ENCODE measurements at regions not wholly inside any gene's neighbourhood (a gene's known extent, or its start where the extent isn't known, plus 50 kb on each side); places are given as distances from the start of the nearest gene placed in this dataset.
"Not testable (repeated sequence)": the region's sequence is repeated elsewhere in the genome, so short reads cannot be mapped to it uniquely, and the experiment has no call there.

DNA sequence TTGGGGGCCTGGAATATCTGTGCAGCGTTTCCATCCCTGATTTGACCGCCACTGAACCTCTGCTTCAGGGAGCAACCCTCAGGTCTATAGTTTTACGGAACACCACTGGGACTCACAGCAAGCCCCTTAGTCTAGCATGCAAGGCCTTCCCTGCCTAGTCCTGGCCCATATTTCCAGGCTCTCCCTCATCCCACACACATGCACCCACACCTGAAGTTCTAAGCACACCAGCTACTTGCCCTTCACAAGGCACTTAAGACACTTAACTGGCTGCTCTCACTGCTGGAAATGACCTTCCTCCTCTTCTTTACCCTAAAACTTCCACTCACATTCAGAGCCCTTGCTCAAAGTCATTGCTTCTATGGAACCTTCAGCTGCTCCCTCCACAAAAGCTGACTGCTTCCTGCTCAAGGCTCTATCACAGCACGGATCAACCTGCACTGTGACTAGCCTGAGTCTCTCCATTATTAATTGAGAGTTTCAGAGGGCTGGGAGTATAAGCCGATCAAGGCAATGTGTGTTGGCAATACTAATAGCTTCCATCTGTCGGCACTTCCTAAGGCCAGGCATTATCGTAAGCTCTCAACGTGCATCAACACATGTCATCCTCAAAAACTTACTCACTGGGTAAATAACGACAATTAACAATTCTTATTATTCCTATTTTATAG, 84.3 kb downstream of the RRAGC start:
- no peak overlapping the region for H3K4me3 ChIP-seq (ENCODE audit: low read depth, low read length)
- TF ChIP-seq, protein P1, sequence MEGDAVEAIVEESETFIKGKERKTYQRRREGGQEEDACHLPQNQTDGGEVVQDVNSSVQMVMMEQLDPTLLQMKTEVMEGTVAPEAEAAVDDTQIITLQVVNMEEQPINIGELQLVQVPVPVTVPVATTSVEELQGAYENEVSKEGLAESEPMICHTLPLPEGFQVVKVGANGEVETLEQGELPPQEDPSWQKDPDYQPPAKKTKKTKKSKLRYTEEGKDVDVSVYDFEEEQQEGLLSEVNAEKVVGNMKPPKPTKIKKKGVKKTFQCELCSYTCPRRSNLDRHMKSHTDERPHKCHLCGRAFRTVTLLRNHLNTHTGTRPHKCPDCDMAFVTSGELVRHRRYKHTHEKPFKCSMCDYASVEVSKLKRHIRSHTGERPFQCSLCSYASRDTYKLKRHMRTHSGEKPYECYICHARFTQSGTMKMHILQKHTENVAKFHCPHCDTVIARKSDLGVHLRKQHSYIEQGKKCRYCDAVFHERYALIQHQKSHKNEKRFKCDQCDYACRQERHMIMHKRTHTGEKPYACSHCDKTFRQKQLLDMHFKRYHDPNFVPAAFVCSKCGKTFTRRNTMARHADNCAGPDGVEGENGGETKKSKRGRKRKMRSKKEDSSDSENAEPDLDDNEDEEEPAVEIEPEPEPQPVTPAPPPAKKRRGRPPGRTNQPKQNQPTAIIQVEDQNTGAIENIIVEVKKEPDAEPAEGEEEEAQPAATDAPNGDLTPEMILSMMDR (IDR thresholded peaks at IDR 0.05; ENCODE audit: insufficient read depth, low read depth, low read length, missing control alignments), result no peak
- no peak for DNase-seq (ENCODE audit: low read depth)

DNA sequence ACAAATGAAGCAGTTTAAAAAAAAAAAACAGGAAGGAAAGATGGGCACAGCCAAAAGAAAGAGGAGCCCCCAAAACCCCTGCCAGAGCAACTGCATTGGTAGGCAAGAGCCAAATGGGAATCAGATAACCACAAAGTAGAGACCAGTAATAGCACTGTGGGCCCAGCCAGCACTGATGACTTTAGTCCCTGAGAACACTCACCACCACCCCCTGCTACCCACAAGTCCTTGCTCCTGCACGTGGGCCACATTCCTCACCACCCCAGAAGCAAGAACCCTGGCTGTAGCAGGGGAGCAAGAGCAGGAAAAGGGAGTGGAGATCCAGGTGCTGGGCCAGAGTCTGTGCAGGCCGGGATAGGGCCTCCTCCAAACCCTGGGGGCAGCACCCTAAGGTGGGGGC, 86.1 kb downstream of the RRAGC start:
- TF ChIP-seq, protein P1 (IDR thresholded peaks at IDR 0.05; ENCODE audit: insufficient read depth, low read depth, low read length, missing control alignments), result no peak
- no peak overlapping the region for H3K4me3 ChIP-seq (ENCODE audit: low read depth, low read length)
- DNase-seq (ENCODE audit: low read depth), result no peak

DNA sequence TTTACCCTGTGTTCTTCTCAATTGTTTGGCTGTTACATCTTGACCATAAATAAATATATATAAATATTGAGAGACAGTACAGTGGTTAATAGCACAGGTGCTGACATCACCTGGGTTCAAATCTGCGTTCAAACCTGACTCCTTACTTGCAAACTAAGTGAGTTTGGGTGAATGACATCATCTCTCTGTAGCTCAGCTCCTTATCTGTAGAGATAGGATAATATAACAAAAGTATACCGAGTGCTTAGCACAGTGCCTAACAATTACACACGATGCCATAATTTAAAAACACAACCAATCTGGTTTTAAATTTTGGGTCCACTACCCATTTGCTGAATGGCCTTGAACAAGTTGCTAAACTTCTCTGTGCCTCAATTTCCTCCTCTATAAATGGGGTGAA, 86.6 kb downstream of the RRAGC start:
- no peak overlapping the region for H3K4me3 ChIP-seq (ENCODE audit: low read depth, low read length)
- DNase-seq (ENCODE audit: low read depth), result no peak
- TF ChIP-seq, protein P1 (IDR thresholded peaks at IDR 0.05; ENCODE audit: insufficient read depth, low read depth, low read length, missing control alignments), result no peak

DNA sequence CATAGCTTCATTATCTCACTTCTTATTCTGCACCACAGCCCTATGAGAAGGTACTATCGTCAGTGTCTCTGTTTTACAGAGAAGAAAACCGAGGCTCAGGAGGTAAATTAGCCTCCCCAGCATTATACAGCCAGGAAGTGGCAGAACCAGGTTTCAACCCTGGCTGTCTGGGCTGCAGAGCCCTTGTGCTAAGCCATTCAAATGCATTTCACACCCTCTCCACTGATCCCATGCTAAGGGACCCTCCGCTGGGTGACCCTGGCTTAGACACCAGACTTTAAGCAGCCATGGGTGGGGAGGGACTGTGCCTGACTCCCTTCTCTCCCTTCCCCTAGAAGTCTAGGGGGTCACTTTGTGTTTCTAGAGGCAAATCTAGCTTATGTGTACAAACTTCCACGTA, 87.5 kb downstream of the RRAGC start:
- TF ChIP-seq, protein P1 (IDR thresholded peaks at IDR 0.05; ENCODE audit: insufficient read depth, low read depth, low read length, missing control alignments), result no peak
- DNase-seq (ENCODE audit: low read depth), result no peak
- no peak overlapping the region for H3K4me3 ChIP-seq (ENCODE audit: low read depth, low read length)

DNA sequence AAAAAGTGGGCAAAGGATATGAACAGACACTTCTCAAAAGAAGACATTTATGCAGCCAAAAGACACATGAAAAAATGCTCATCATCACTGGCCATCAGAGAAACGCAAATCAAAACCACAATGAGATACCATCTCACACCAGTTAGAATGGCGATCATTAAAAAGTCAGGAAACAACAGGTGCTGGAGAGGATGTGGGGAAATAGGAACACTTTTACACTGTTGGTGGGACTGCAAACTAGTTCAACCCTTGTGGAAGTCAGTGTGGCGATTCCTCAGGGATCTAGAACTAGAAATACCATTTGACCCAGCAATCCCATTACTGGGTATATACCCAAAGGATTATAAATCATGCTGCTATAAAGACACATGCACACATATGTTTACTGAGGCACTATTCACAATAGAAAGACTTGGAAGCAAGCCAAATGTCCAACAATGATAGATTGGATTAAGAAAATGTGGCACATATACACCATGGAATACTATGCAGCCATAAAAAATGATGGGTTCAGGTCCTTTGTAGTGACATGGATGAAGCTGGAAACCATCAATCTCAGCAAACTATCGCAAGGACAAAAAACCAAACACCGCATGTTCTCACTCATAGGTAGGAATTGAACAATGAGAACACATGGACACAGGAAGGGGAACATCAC, 88.9 kb downstream of the RRAGC start:
- DNase-seq (ENCODE audit: low read depth); H3K4me3 ChIP-seq (ENCODE audit: low read depth, low read length): not testable (repeated sequence)

DNA sequence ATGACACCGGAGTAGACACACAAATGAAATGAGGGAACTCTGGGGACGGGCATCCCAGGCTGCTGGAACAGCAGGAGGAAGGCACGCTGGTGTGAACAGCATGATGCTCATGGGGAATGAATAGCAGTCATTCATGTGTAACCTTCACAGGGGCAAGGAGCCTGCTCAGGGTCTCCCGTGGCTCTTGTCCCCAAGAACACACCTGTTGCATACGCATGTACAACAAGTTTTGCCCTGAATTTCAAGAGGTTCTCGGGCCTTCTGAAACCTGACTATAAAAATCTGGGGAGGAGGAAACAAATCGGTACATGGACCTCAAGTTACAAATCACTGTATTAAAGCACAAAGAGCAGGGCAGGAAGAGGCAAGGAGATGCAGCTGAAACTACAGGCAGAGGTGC, 93.4 kb downstream of the RRAGC start:
- no peak overlapping the region for H3K4me3 ChIP-seq (ENCODE audit: low read depth, low read length)
- TF ChIP-seq, protein P1 (IDR thresholded peaks at IDR 0.05; ENCODE audit: insufficient read depth, low read depth, low read length, missing control alignments), result no peak
- DNase-seq (ENCODE audit: low read depth), result no peak

DNA sequence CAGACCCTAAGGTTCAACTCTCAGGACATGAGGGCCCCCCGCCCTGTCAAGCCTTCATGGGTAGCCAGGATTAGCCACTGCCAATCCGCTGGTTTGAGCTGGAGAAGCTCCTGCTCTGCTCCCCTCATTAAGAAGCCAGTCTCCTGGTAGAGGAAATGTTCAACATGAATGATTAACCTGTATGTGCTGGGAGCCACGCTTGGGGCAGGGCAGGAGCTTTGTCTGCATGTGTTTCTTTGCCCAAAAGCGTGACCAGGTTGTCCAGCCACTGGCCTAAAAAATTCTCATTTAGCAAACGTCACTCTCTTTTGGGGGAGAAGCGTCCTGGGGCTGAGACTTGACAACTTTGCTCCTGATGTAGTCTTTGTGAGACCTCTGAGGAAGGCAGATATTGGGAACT, 96.5 kb downstream of the RRAGC start:
- TF ChIP-seq, protein P1 (IDR thresholded peaks at IDR 0.05; ENCODE audit: insufficient read depth, low read depth, low read length, missing control alignments), result no peak
- H3K4me3 ChIP-seq (ENCODE audit: low read depth, low read length), result no peak overlapping the region
- no peak for DNase-seq (ENCODE audit: low read depth)

Data from GM12865 (cell line).